ENCODE measurements at regions not wholly inside any gene's neighbourhood (a gene's known extent, or its start where the extent isn't known, plus 50 kb on each side); places are given as distances from the start of the nearest gene placed in this dataset.
"Not testable (repeated sequence)": the region's sequence is repeated elsewhere in the genome, so short reads cannot be mapped to it uniquely, and the experiment has no call there.

DNA sequence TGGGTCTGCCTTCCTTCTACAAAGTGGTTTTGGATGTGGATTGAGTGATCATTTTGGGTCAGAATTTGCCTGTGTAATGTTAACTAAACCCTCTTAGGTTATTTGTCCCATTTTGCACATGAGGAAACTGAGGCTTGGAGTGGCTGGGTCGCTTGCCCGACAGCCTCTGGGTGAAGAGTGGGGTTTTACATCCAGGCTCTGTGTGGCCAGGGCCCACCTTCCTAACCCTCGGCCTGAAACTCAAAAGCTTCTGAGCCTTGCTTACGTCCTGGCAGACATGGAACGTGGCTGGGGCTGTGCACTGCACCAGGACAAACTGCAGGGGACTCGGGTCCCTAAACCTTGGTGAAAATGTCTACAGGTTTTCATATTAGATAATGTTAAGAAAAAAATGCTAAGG is 542.4 kb downstream of the TBC1D22A start:
- no peak for DNase-seq (ENCODE audit: low read depth in 1 of 2, low spot score in 1 of 2)
- no peak overlapping the region for H3K27ac ChIP-seq (replicated peaks)
- no peak overlapping the region for H3K4me3 ChIP-seq (replicated peaks; ENCODE audit: insufficient read depth, low read length)
- TF ChIP-seq, protein P1, sequence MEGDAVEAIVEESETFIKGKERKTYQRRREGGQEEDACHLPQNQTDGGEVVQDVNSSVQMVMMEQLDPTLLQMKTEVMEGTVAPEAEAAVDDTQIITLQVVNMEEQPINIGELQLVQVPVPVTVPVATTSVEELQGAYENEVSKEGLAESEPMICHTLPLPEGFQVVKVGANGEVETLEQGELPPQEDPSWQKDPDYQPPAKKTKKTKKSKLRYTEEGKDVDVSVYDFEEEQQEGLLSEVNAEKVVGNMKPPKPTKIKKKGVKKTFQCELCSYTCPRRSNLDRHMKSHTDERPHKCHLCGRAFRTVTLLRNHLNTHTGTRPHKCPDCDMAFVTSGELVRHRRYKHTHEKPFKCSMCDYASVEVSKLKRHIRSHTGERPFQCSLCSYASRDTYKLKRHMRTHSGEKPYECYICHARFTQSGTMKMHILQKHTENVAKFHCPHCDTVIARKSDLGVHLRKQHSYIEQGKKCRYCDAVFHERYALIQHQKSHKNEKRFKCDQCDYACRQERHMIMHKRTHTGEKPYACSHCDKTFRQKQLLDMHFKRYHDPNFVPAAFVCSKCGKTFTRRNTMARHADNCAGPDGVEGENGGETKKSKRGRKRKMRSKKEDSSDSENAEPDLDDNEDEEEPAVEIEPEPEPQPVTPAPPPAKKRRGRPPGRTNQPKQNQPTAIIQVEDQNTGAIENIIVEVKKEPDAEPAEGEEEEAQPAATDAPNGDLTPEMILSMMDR (IDR thresholded peaks at IDR 0.05; ENCODE audit: insufficient read depth, low read length) = no peak
- TF ChIP-seq, protein P2, sequence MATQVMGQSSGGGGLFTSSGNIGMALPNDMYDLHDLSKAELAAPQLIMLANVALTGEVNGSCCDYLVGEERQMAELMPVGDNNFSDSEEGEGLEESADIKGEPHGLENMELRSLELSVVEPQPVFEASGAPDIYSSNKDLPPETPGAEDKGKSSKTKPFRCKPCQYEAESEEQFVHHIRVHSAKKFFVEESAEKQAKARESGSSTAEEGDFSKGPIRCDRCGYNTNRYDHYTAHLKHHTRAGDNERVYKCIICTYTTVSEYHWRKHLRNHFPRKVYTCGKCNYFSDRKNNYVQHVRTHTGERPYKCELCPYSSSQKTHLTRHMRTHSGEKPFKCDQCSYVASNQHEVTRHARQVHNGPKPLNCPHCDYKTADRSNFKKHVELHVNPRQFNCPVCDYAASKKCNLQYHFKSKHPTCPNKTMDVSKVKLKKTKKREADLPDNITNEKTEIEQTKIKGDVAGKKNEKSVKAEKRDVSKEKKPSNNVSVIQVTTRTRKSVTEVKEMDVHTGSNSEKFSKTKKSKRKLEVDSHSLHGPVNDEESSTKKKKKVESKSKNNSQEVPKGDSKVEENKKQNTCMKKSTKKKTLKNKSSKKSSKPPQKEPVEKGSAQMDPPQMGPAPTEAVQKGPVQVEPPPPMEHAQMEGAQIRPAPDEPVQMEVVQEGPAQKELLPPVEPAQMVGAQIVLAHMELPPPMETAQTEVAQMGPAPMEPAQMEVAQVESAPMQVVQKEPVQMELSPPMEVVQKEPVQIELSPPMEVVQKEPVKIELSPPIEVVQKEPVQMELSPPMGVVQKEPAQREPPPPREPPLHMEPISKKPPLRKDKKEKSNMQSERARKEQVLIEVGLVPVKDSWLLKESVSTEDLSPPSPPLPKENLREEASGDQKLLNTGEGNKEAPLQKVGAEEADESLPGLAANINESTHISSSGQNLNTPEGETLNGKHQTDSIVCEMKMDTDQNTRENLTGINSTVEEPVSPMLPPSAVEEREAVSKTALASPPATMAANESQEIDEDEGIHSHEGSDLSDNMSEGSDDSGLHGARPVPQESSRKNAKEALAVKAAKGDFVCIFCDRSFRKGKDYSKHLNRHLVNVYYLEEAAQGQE (IDR thresholded peaks at IDR 0.05; ENCODE audit: insufficient replicate concordance, low read depth) = no peak
- no peak for TF ChIP-seq GABPA (IDR thresholded peaks at IDR 0.05; ENCODE audit: low read depth)
- TF ChIP-seq POLR2AphosphoS5 (IDR thresholded peaks at IDR 0.05; ENCODE audit: low read depth) = no peak
- no peak for TF ChIP-seq SPI1 (IDR thresholded peaks at IDR 0.05; ENCODE audit: borderline replicate concordance, low read depth)
- no peaks in the 10 kb centered on the region for H3K27me3 ChIP-seq (ENCODE audit: insufficient read depth, poor library complexity, severe bottlenecking)

DNA sequence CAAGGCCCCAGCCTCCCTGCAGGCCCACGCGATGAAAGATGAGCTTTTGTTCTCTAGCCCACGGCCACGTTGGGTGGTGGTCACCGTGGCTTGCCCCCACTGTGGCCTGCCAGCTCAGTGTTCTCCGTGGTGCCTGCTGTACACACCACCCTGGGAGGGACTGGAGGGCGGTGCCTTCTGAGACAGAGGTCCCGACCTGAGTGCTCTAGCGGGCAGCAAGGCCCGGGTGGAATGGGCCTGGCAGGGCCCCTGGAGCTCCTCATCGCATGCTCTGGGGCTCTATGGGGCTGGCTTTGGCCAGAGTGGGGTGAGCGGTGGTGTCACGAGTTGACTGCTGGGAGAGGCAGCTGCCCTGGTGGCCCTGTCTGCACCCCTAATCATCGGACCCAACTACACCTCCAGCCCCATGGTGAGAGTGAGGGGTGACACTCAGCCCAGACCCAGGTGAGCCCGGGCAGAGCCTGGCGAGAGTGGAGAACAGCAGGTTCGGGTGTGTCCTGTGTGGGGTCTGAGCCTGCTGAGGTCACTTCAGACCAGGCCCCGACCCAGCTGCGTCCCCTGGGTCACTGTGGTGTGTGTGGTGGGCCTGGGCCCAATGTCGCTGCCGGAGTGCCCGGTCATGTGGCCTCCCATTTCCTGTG is 541.9 kb downstream of the TBC1D22A start:
- Histone ChIP-seq H3K4me3 (replicated peaks; ENCODE audit: insufficient read depth, low read length) (no peak overlapping the region), H3K27ac (replicated peaks) (no peak overlapping the region), H3K27me3 (ENCODE audit: insufficient read depth, poor library complexity, severe bottlenecking) (no peaks in the 10 kb centered on the region)
- TF ChIP-seq SPI1 (IDR thresholded peaks at IDR 0.05; ENCODE audit: borderline replicate concordance, low read depth) (no peak), GABPA (IDR thresholded peaks at IDR 0.05; ENCODE audit: low read depth) (no peak)
- TF ChIP-seq, protein P2 (IDR thresholded peaks at IDR 0.05; ENCODE audit: insufficient replicate concordance, low read depth) = no peak
- DNase-seq (ENCODE audit: low read depth in 1 of 2, low spot score in 1 of 2) = no peak

DNA sequence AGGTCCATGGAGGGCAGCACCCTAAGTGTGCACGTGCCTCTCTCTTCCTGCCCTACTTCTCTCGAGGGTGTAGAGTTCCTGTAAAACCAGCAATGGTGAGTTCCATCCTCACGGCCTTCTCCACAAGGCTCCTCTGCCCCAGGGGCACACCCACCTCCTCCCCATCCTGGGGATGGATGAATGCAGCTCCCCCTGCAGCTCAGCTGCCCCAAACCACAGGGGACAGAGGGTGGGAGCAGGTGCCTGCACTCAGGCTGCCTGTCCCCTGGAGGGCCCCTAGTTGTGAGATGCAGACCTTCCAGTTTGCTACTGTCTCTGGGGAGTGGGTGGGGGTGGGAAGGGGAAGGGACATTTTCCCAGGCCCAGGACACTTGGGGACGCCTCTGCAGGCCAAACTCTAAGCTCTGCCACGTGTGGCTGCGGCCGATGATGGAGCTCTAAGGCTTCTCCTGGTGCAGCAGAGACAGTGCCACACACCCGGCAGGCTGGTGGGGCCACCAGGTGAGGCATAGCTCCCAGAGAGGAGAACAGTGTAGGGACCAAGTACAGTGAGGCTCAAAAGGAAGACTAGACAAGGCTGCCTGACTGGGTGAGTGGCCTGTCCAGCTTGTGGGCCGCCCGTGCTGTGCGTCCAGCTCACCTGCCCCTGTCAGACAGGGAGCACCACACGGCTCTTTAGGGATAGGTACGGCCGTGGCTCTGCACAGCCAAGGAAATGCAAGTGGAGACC is 540.9 kb downstream of the TBC1D22A start:
- Histone ChIP-seq H3K27ac (replicated peaks) (no peak overlapping the region), H3K4me3 (replicated peaks; ENCODE audit: insufficient read depth, low read length) (no peak overlapping the region), H3K27me3 (ENCODE audit: insufficient read depth, poor library complexity, severe bottlenecking) (no peaks in the 10 kb centered on the region)
- TF ChIP-seq GABPA (IDR thresholded peaks at IDR 0.05; ENCODE audit: low read depth) (no peak), SPI1 (IDR thresholded peaks at IDR 0.05; ENCODE audit: borderline replicate concordance, low read depth) (no peak), POLR2AphosphoS5 (IDR thresholded peaks at IDR 0.05; ENCODE audit: low read depth) (no peak)
- TF ChIP-seq, protein P2 (IDR thresholded peaks at IDR 0.05; ENCODE audit: insufficient replicate concordance, low read depth) = no peak
- TF ChIP-seq, protein P1 (IDR thresholded peaks at IDR 0.05; ENCODE audit: insufficient read depth, low read length) = no peak
- DNase-seq (ENCODE audit: low read depth in 1 of 2, low spot score in 1 of 2) = no peak

DNA sequence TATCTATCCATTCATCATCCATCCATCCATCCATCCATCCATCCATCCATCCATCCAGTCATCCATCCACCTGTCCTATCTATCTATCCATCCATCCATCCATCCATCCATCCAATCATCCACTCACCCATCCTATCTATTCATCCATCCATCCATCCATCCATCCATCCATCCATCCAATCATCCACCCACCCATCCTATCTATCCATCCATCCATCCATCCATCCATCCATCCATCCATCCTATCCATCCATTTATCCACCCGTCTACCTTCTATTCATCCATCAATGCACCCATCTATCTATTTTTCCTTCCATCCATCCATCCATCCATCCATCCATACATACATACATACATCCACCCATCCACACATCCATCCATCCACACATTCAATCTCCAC is 540.1 kb downstream of the TBC1D22A start:
- not testable (repeated sequence) for H3K4me3 ChIP-seq (replicated peaks; ENCODE audit: insufficient read depth, low read length); H3K27ac ChIP-seq (replicated peaks); DNase-seq (ENCODE audit: low read depth in 1 of 2, low spot score in 1 of 2); H3K27me3 ChIP-seq (ENCODE audit: insufficient read depth, poor library complexity, severe bottlenecking)

Measured in HL-60 (cell line).